ENCODE measurements at regions not wholly inside any gene's neighbourhood (a gene's known extent, or its start where the extent isn't known, plus 50 kb on each side); places are given as distances from the start of the nearest gene placed in this dataset.

DNA sequence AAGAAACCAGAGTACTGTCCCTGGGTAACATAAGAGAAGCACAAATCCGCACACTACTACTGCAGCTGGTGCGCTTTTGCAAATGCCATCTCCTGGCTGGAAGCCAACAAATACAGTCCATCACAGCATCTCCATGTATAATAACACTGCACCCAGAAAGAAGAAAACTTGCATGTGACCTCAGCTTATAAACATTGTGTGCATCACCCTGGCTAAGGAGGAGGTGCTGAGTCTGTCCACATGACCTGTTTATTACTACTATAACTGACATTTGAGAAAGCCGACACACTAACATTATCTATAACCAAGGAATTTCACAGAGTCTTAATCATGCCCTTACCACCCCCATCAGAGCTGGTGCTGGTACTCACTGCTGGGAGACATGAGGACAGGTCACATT, 516.8 kb downstream of the CFAP47 start:
- TF ChIP-seq, protein P1, sequence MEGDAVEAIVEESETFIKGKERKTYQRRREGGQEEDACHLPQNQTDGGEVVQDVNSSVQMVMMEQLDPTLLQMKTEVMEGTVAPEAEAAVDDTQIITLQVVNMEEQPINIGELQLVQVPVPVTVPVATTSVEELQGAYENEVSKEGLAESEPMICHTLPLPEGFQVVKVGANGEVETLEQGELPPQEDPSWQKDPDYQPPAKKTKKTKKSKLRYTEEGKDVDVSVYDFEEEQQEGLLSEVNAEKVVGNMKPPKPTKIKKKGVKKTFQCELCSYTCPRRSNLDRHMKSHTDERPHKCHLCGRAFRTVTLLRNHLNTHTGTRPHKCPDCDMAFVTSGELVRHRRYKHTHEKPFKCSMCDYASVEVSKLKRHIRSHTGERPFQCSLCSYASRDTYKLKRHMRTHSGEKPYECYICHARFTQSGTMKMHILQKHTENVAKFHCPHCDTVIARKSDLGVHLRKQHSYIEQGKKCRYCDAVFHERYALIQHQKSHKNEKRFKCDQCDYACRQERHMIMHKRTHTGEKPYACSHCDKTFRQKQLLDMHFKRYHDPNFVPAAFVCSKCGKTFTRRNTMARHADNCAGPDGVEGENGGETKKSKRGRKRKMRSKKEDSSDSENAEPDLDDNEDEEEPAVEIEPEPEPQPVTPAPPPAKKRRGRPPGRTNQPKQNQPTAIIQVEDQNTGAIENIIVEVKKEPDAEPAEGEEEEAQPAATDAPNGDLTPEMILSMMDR (IDR thresholded peaks at IDR 0.05; ENCODE audit: poor library complexity), result no peak
- no peak for TF ChIP-seq EZH2 (IDR thresholded peaks at IDR 0.05; ENCODE audit: borderline replicate concordance)
